ENCODE measurements at regions not wholly inside any gene's neighbourhood (a gene's known extent, or its start where the extent isn't known, plus 50 kb on each side); places are given as distances from the start of the nearest gene placed in this dataset.

DNA sequence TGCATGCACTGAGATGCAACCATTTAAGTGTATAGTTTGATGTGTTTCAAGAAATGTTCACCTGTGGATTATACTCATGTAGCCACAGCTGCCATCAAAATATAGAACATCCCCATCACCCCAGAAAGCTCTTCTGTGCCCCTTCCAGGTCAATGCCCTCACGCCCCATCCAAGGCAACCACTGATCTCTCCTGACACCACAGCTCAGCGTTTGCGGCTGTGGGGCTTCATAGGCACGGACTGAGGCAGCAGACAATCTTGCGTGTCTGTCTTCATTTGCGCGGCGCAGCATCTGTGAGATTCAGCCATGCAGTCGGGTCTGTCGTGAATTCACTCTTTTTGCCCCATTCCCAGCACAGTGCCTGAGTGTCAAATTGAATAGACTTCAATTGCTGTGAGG is 153.8 kb upstream of the UQCRFS1 start:
- TF ChIP-seq, protein P1, sequence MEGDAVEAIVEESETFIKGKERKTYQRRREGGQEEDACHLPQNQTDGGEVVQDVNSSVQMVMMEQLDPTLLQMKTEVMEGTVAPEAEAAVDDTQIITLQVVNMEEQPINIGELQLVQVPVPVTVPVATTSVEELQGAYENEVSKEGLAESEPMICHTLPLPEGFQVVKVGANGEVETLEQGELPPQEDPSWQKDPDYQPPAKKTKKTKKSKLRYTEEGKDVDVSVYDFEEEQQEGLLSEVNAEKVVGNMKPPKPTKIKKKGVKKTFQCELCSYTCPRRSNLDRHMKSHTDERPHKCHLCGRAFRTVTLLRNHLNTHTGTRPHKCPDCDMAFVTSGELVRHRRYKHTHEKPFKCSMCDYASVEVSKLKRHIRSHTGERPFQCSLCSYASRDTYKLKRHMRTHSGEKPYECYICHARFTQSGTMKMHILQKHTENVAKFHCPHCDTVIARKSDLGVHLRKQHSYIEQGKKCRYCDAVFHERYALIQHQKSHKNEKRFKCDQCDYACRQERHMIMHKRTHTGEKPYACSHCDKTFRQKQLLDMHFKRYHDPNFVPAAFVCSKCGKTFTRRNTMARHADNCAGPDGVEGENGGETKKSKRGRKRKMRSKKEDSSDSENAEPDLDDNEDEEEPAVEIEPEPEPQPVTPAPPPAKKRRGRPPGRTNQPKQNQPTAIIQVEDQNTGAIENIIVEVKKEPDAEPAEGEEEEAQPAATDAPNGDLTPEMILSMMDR (conservative IDR thresholded peaks at IDR 0.05; ENCODE audit: low read length) = no peak
- no peak for TF ChIP-seq EZH2phosphoT487 (IDR thresholded peaks at IDR 0.05; ENCODE audit: borderline replicate concordance, low read depth, low read length)
